CD14-positive monocyte (primary cell): ENCODE measurements at regions not wholly inside any gene's neighbourhood (a gene's known extent, or its start where the extent isn't known, plus 50 kb on each side); places are given as distances from the start of the nearest gene placed in this dataset.

Experiments used
- DNase-seq, 3 donors: peaks; one replicate each; pipeline ENCODE4 v3.0.0-alpha.2; 2011 to 2022
- H2AFZ ChIP-seq: 2 replicates; pipeline ENCODE4 v1.6.0; 2012; ENCODE audit warnings: mild to moderate bottlenecking, low read depth, low read length, inconsistent platforms; ENCODE audit not compliant: insufficient read depth, poor library complexity, severe bottlenecking
- H3K27ac ChIP-seq, 2 donors: 1 replicate in 1 of 2; 2 replicates in 1 of 2; pipeline ENCODE4 v1.5.1; 2012 to 2013; ENCODE audit warnings: low read length in 2 of 2, control low read depth in 1 of 2, inconsistent platforms in 1 of 2, low read depth in 1 of 2, mild to moderate bottlenecking in 1 of 2
- H3K27me3 ChIP-seq, 2 donors: one replicate each; pipeline versions ENCODE4 v1.6.0 to v1.6.1; 2011 to 2013; ENCODE audit warnings: low read length in 2 of 2; ENCODE audit not compliant: control insufficient read depth in 2 of 2, insufficient read depth in 2 of 2
- H3K36me3 ChIP-seq, 2 donors: replicated peaks in 1 of 2; 1 replicate in 1 of 2; 2 replicates in 1 of 2; pipeline versions ENCODE4 v1.5.1 to v1.6.1; 2012 to 2013; ENCODE audit warnings: low read length in 2 of 2, control low read depth in 1 of 2, inconsistent platforms in 1 of 2, mild to moderate bottlenecking in 1 of 2; ENCODE audit not compliant: insufficient read depth in 2 of 2, control insufficient read depth in 1 of 2
- H3K4me1 ChIP-seq, 2 donors: 1 replicate in 1 of 2; 2 replicates in 1 of 2; pipeline versions ENCODE4 v1.5.1 to v1.6.1; 2012 to 2013; ENCODE audit warnings: low read length in 2 of 2, control low read depth in 1 of 2, inconsistent platforms in 1 of 2, mild to moderate bottlenecking in 1 of 2, moderate library complexity in 1 of 2; ENCODE audit not compliant: insufficient read depth in 2 of 2, control insufficient read depth in 1 of 2
- H3K4me2 ChIP-seq: replicated peaks from 2 replicates; pipeline ENCODE3; 2012; ENCODE audit warnings: low read length, moderate library complexity, mild to moderate bottlenecking; ENCODE audit not compliant: poor library complexity, severe bottlenecking; ENCODE audit errors: extremely low read depth
- H3K4me3 ChIP-seq, 3 experiments: fragments of 200-600 bp in 1 of 3; sonication (generic) in 1 of 3; replicated peaks in 1 of 3; 1 replicate in 2 of 3; 2 replicates in 1 of 3; pipeline ENCODE4 v1.5.1; 2011 to 2013; ENCODE audit warnings: low read length in 3 of 3, mild to moderate bottlenecking in 3 of 3, control low read depth in 2 of 3, low read depth in 2 of 3, inconsistent platforms in 1 of 3, moderate library complexity in 1 of 3
- H3K79me2 ChIP-seq: 2 replicates; pipeline ENCODE4 v1.6.0; 2012; ENCODE audit warnings: mild to moderate bottlenecking, control low read depth, inconsistent platforms, low read length, moderate library complexity; ENCODE audit not compliant: insufficient read depth
- H3K9ac ChIP-seq: 2 replicates; pipeline ENCODE4 v1.6.0; 2017; ENCODE audit warnings: low read length, mild to moderate bottlenecking; ENCODE audit not compliant: insufficient read depth, poor library complexity, severe bottlenecking
- H3K9me3 ChIP-seq, 2 donors: replicated peaks in 1 of 2; 1 replicate in 1 of 2; 2 replicates in 1 of 2; pipeline versions ENCODE4 v1.5.1 to v1.6.1; 2012 to 2013; ENCODE audit warnings: low read length in 2 of 2, control low read depth in 1 of 2; ENCODE audit not compliant: control insufficient read depth in 1 of 2, insufficient read depth in 1 of 2
- H4K20me1 ChIP-seq: 2 replicates; pipeline ENCODE4 v1.6.0; 2012; ENCODE audit warnings: mild to moderate bottlenecking, low read length, control low read depth, moderate library complexity; ENCODE audit not compliant: insufficient read depth
- H3K27ac Mint-ChIP-seq, 7 donors: one replicate each; pipeline ENCODE4 v1.8.0; 2020; ENCODE audit warnings: mild to moderate bottlenecking in 7 of 7, mixed read lengths in 7 of 7, moderate library complexity in 6 of 7, inconsistent platforms in 2 of 7
- H3K27me3 Mint-ChIP-seq, 3 donors: one replicate each; pipeline ENCODE4 v1.8.0; 2021 to 2022; ENCODE audit warnings: low read depth in 3 of 3, mild to moderate bottlenecking in 3 of 3, mixed read lengths in 3 of 3, moderate library complexity in 3 of 3, inconsistent platforms in 1 of 3
- H3K36me3 Mint-ChIP-seq, 2 donors: one replicate each; pipeline ENCODE4 v1.8.0; 2020; ENCODE audit warnings: mixed read lengths in 2 of 2, inconsistent platforms in 1 of 2, mild to moderate bottlenecking in 1 of 2
- H3K4me1 Mint-ChIP-seq: one replicate; pipeline ENCODE4 v1.8.0; 2020; ENCODE audit warnings: mild to moderate bottlenecking, mixed read lengths
- H3K4me3 Mint-ChIP-seq, 2 donors: one replicate each; pipeline ENCODE4 v1.8.0; 2020; ENCODE audit warnings: mild to moderate bottlenecking in 2 of 2, mixed read lengths in 2 of 2, moderate library complexity in 1 of 2
- H3K9me3 Mint-ChIP-seq, 7 donors: one replicate each; pipeline ENCODE4 v1.8.0; 2020 to 2022; ENCODE audit warnings: mixed read lengths in 7 of 7, mild to moderate bottlenecking in 6 of 7, moderate library complexity in 6 of 7, inconsistent platforms in 2 of 7
- CTCF ChIP-seq: fragments of 200-600 bp; IDR thresholded peaks from one replicate; pipeline ENCODE4 v1.8.0; 2022; ENCODE audit warnings: antibody characterized with exemption, mild to moderate bottlenecking
- WGBS: methylation state at CpG from one replicate; pipeline ENCODE4 v1.1.5; 2013; ENCODE audit warnings: missing lambda C conversion rate; ENCODE audit not compliant: insufficient coverage; 5-methylcytosine and 5-hydroxymethylcytosine counted together
- intact Hi-C, 2 donors: fragments of 100-400 bp; cut with micrococcal nuclease; formaldehyde crosslinking; loops; one replicate each; pipeline versions ENCODE4 v1.15.0 to v1.15.1; 2023

GRCh38 chr6:113458368-113459010 is 398.7 kb upstream of the MARCKS start:
- Mint-ChIP-seq H3K36me3 (no peaks in the 10 kb centered on the region), H3K27me3 (peaks cover 0 to 3% (median 0%) of the 10 kb centered on the region in 3 donors), H3K4me3 (no peak overlapping the region), H3K9me3 (peaks cover 0 to 1% (median 0%) of the 10 kb centered on the region in 7 donors), H3K27ac (no peak overlapping the region), H3K4me1 (peaks cover 2% of the 10 kb centered on the region)
- Histone ChIP-seq H3K9me3 (no peaks in the 10 kb centered on the region), H3K4me1 (no peaks in the 10 kb centered on the region), H3K4me3 (no peak overlapping the region), H3K4me2 (no peak overlapping the region), H4K20me1 (no peaks in the 10 kb centered on the region), H2AFZ (no peak overlapping the region), H3K27ac (no peak overlapping the region), H3K36me3 (no peaks in the 10 kb centered on the region), H3K79me2 (no peaks in the 10 kb centered on the region), H3K9ac (no peak overlapping the region), H3K27me3 (no peaks in the 10 kb centered on the region)
- no peak for DNase-seq
- no CpG with 5 or more reads among the region's 2 CpGs for WGBS
- no peak for TF ChIP-seq CTCF
- intact Hi-C loops: no loop called here

DNA sequence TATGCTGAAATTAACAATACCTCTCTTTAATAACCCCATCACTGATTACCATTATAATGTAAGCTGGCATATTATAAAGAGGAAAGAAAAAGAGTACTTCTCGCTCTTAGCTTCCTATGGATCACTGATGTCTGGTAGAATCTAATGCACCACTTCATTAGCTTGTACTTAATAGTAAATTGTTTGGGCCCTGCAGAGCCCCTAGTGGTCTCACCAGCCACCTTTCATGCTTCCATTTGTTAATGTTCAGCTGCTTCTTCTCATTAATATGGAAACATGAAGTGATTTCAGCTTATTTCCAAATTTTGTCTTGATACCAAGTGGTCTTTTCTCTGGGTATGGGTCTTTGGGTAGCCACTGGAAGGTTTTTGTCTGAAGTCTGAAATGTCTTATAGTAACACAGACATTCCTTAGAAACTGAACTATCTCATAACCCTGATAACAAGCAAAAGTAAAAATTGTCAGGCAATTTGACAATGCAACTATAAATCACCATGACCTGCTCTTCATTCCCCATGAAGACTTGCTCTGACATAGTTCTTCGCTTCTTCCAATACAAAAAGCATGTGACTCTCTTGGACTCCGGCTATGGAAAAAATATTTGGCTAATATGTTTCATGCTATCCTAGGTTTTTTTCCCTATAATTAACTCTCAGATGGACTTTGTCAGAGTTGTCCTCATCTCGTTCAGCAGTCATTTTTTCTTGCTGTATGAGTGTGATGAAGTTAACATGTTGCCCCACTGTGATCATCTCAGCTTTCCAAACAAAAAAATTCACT is 395.8 kb upstream of the MARCKS start:
- Histone ChIP-seq H3K27me3 (no peaks in the 10 kb centered on the region), H3K36me3 (no peaks in the 10 kb centered on the region), H3K4me3 (no peak overlapping the region), H2AFZ (no peak overlapping the region), H3K4me1 (peaks cover 25 to 26% of the 10 kb centered on the region in 2 donors), H3K9me3 (no peaks in the 10 kb centered on the region), H3K27ac (no peak overlapping the region), H4K20me1 (no peaks in the 10 kb centered on the region), H3K4me2 (no peak overlapping the region), H3K79me2 (no peaks in the 10 kb centered on the region), H3K9ac (no peak overlapping the region)
- Mint-ChIP-seq H3K9me3 (no peaks in the 10 kb centered on the region), H3K4me3 (no peak overlapping the region), H3K27me3 (peaks cover 0 to 3% (median 0%) of the 10 kb centered on the region in 3 donors), H3K4me1 (peaks cover 23% of the 10 kb centered on the region), H3K27ac (no peak overlapping the region), H3K36me3 (no peaks in the 10 kb centered on the region)
- TF ChIP-seq CTCF: no peak
- WGBS: no CpG with 5 or more reads among the region's 4 CpGs
- intact Hi-C loops: loop anchor here in 1 of 2 donors (10.0 kb wide), 1 partner anchor 173 kb away; no protein-coding TSS in a partner anchor
- DNase-seq: no peak
